ENCODE measurements at regions not wholly inside any gene's neighbourhood (a gene's known extent, or its start where the extent isn't known, plus 50 kb on each side); places are given as distances from the start of the nearest gene placed in this dataset.
A peak's percentile ranks its signal among the peaks of the same experiment; 100 is the strongest.

DNA sequence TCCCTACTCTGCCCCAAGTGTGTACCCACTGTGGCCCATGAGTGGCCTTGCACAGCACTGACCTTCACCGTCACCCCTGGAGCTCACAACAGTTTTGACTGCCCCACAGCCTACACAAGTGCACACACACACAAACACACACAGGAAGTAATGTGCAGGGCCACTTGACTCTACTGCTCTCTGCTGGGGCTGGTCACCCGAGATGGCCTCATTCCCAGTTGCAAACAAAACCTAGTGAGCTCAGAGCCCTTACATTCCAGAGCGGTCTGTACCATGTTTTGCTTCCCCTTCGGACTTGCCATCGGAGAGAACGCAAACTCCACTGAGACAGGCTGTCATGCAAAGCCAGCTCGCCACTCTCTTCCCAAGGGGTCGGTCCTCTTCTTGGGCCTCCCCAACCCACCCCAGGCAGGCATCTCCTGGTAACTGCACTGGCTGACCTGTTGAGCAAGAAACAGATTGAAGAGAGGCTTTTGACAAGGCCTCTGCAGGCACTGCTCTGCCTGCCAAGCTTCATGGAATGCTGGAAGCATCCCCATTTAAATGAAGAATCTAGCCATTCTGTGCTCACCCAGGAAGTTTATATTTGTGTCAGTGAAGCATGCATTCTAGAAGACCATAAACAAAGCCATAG, 232.0 kb upstream of the IGF1R start:
- Mint-ChIP-seq H3K27me3 (ENCODE audit: low read depth, unreplicated experiment) (peaks cover 19% of the 10 kb centered on the region), H3K36me3 (ENCODE audit: low read depth, unreplicated experiment) (peaks cover 6% of the 10 kb centered on the region), H3K9me3 (ENCODE audit: unreplicated experiment) (peaks cover 20% of the 10 kb centered on the region), H3K4me3 (ENCODE audit: unreplicated experiment) (no peak overlapping the region), H3K4me1 (ENCODE audit: low read depth, unreplicated experiment) (peaks cover 21% of the 10 kb centered on the region), H3K27ac (ENCODE audit: unreplicated experiment) (no peak overlapping the region)
- no peaks in the 10 kb centered on the region for H3K9me3 ChIP-seq (ENCODE audit: insufficient read depth, low read depth, low read length)
- H4K20me1 ChIP-seq (ENCODE audit: insufficient read depth, low read length): no peaks in the 10 kb centered on the region
- no peaks in the 10 kb centered on the region for H3K36me3 ChIP-seq (ENCODE audit: insufficient read depth, low read length)
- H2AFZ ChIP-seq (ENCODE audit: low read depth, low read length): no peak overlapping the region
- no peak for DNase-seq (ENCODE audit: low read depth)
- FAIRE-seq: no peak
- peaks cover under 1% of the 10 kb centered on the region for H3K4me1 ChIP-seq (ENCODE audit: insufficient read depth, low read length)
- H3K9ac ChIP-seq (ENCODE audit: low read length): no peak overlapping the region
- H3K4me3 ChIP-seq (ENCODE audit: insufficient read depth, low read depth, low read length): no peak overlapping the region
- no peak overlapping the region for H3K4me2 ChIP-seq (ENCODE audit: low read length)
- H3K79me2 ChIP-seq (ENCODE audit: insufficient read depth, low read length): no peaks in the 10 kb centered on the region
- no peak for TF ChIP-seq EZH2 (IDR thresholded peaks at IDR 0.05; ENCODE audit: insufficient read depth, low read length)
- TF ChIP-seq, protein P1, sequence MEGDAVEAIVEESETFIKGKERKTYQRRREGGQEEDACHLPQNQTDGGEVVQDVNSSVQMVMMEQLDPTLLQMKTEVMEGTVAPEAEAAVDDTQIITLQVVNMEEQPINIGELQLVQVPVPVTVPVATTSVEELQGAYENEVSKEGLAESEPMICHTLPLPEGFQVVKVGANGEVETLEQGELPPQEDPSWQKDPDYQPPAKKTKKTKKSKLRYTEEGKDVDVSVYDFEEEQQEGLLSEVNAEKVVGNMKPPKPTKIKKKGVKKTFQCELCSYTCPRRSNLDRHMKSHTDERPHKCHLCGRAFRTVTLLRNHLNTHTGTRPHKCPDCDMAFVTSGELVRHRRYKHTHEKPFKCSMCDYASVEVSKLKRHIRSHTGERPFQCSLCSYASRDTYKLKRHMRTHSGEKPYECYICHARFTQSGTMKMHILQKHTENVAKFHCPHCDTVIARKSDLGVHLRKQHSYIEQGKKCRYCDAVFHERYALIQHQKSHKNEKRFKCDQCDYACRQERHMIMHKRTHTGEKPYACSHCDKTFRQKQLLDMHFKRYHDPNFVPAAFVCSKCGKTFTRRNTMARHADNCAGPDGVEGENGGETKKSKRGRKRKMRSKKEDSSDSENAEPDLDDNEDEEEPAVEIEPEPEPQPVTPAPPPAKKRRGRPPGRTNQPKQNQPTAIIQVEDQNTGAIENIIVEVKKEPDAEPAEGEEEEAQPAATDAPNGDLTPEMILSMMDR (IDR thresholded peaks at IDR 0.05; ENCODE audit: insufficient read depth, low read depth, low read length): no peak
- H3K27me3 ChIP-seq (ENCODE audit: insufficient read depth, low read length): peaks cover 8% of the 10 kb centered on the region
- no peak overlapping the region for H3K27ac ChIP-seq (ENCODE audit: low read depth, low read length)

DNA sequence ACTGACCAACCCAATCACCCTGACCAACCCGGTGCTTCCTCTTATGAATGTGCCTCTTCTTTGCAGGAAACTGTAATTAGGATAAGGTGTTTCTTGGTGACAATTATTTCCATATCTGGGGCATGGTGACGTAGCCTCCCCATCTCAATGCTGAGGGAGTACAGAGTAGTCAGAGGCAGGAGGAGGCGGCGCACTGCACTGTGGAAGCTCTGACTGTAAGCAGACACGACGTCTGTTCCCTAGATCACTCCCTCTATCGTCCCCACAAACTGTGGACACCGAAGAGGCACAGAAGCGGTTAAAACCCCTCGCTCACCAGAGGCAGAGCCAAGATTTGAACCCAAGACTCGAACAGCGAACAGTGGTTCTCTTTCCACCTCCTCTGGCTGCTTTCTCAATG, 231.0 kb upstream of the IGF1R start:
- Mint-ChIP-seq H3K27ac (ENCODE audit: unreplicated experiment) (peak overlapping the region; percentile 5), H3K9me3 (ENCODE audit: unreplicated experiment) (peaks cover 16% of the 10 kb centered on the region), H3K27me3 (ENCODE audit: low read depth, unreplicated experiment) (peaks cover 29% of the 10 kb centered on the region), H3K4me1 (ENCODE audit: low read depth, unreplicated experiment) (peaks cover 16% of the 10 kb centered on the region), H3K36me3 (ENCODE audit: low read depth, unreplicated experiment) (peaks cover 6% of the 10 kb centered on the region), H3K4me3 (ENCODE audit: unreplicated experiment) (no peak overlapping the region)
- DNase-seq (ENCODE audit: low read depth) (no peak), FAIRE-seq (no peak)
- TF ChIP-seq EZH2 (IDR thresholded peaks at IDR 0.05; ENCODE audit: insufficient read depth, low read length): no peak
- TF ChIP-seq, protein P1 (IDR thresholded peaks at IDR 0.05; ENCODE audit: insufficient read depth, low read depth, low read length): no peak
- Histone ChIP-seq H2AFZ (ENCODE audit: low read depth, low read length) (no peak overlapping the region), H4K20me1 (ENCODE audit: insufficient read depth, low read length) (no peaks in the 10 kb centered on the region), H3K36me3 (ENCODE audit: insufficient read depth, low read length) (no peaks in the 10 kb centered on the region), H3K4me3 (ENCODE audit: insufficient read depth, low read depth, low read length) (no peak overlapping the region), H3K27ac (ENCODE audit: low read depth, low read length) (no peak overlapping the region), H3K79me2 (ENCODE audit: insufficient read depth, low read length) (no peaks in the 10 kb centered on the region), H3K9me3 (ENCODE audit: insufficient read depth, low read depth, low read length) (no peaks in the 10 kb centered on the region), H3K9ac (ENCODE audit: low read length) (no peak overlapping the region), H3K4me1 (ENCODE audit: insufficient read depth, low read length) (peaks cover 6% of the 10 kb centered on the region), H3K4me2 (ENCODE audit: low read length) (no peak overlapping the region), H3K27me3 (ENCODE audit: insufficient read depth, low read length) (peaks cover 15% of the 10 kb centered on the region)

DNA sequence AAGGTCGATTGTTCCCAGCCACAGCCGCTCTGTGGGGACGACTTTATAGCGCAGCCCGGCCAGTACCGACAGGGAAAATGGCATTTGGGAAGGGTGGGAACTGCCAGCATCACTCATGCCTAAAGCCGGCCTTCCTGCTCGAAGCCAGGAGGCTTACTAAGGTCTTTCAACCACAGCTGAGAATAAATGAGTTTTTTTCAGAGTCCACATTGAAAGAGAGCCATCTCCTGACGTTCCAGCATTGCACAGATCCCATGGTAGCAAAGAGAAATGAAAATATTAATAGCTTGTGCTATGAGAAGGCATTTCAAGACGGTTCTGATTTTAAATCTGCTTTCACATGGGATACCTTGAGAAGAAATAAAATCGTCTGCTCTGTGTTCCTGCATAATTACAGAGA, 230.2 kb upstream of the IGF1R start:
- Mint-ChIP-seq H3K9me3 (ENCODE audit: unreplicated experiment) (peaks cover 16% of the 10 kb centered on the region), H3K27me3 (ENCODE audit: low read depth, unreplicated experiment) (peaks cover 37% of the 10 kb centered on the region), H3K27ac (ENCODE audit: unreplicated experiment) (peak overlapping the region; percentile 53), H3K4me3 (ENCODE audit: unreplicated experiment) (no peak overlapping the region), H3K36me3 (ENCODE audit: low read depth, unreplicated experiment) (peaks cover 6% of the 10 kb centered on the region), H3K4me1 (ENCODE audit: low read depth, unreplicated experiment) (peaks cover 16% of the 10 kb centered on the region)
- H3K4me2 ChIP-seq (ENCODE audit: low read length): no peak overlapping the region
- H3K79me2 ChIP-seq (ENCODE audit: insufficient read depth, low read length): no peaks in the 10 kb centered on the region
- H2AFZ ChIP-seq (ENCODE audit: low read depth, low read length): no peak overlapping the region
- H3K27ac ChIP-seq (ENCODE audit: low read depth, low read length): no peak overlapping the region
- DNase-seq (ENCODE audit: low read depth): no peak
- H3K9ac ChIP-seq (ENCODE audit: low read length): no peak overlapping the region
- peaks cover 17% of the 10 kb centered on the region for H3K27me3 ChIP-seq (ENCODE audit: insufficient read depth, low read length)
- H3K4me3 ChIP-seq (ENCODE audit: insufficient read depth, low read depth, low read length): no peak overlapping the region
- H3K36me3 ChIP-seq (ENCODE audit: insufficient read depth, low read length): no peaks in the 10 kb centered on the region
- H3K9me3 ChIP-seq (ENCODE audit: insufficient read depth, low read depth, low read length): no peaks in the 10 kb centered on the region
- no peaks in the 10 kb centered on the region for H4K20me1 ChIP-seq (ENCODE audit: insufficient read depth, low read length)
- H3K4me1 ChIP-seq (ENCODE audit: insufficient read depth, low read length): peaks cover 6% of the 10 kb centered on the region
- FAIRE-seq: no peak
- no peak for TF ChIP-seq EZH2 (IDR thresholded peaks at IDR 0.05; ENCODE audit: insufficient read depth, low read length)
- TF ChIP-seq, protein P1 (IDR thresholded peaks at IDR 0.05; ENCODE audit: insufficient read depth, low read depth, low read length): no peak
